Activated naive CD4-positive, alpha-beta T cell treated with anti-CD3 and anti-CD28 coated beads, Interleukin-2, amount 50 U/mL, for 16 hours (primary cell): ENCODE measurements at regions not wholly inside any gene's neighbourhood (a gene's known extent, or its start where the extent isn't known, plus 50 kb on each side); places are given as distances from the start of the nearest gene placed in this dataset.

Experiments
- DNase-seq: peaks from one replicate; pipeline ENCODE4 v3.0.0-alpha.2; 2020

GRCh38 chr13:62631619-62632018 lies 1216.0 kb upstream of the PCDH20 start:
- DNase-seq: no peak

DNA sequence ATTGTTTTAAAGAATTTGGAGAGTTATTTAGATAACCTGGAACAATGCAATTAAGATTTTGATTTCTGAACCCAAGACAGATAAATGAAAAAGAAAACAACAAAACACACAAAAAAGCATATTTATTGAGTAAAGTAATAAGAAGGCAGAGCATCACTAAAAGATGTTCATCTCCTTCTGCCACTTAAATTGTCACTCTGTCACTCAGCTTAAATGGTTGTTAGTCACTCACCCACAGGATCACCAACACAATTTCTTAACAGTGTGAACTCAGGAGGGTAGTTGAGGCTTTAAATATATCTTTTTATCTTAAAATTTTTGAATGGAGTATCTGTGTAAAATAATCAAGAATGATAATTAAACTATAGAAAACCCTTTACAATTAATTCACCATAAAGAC lies 1215.5 kb upstream of the PCDH20 start:
- no peak for DNase-seq

- no peak for DNase-seq
Observed at GRCh38 chr13:62629618-62630017, 1214.0 kb upstream of the PCDH20 start.

DNA sequence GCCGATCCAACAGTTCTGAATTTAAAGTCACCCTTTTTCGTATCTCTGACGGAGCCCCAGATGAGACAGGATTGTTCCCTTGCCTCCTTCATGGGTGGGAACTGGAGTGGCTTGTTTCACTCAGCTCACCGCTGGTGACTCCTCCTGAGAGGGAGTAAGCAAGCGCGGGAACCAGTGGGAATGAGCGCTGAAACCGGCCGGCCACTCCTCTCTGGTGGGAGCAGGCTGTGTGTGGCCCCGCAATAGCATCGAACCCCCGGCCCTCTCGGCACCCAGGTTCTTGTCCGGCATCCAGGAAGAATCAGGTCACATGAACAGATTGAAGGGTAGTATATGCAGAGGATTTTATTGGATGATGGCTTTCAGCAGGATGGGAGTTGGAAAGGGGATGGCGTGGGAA lies 1211.6 kb upstream of the PCDH20 start:
- no peak for DNase-seq

- DNase-seq: no peak
Observed at GRCh38 chr13:62626771-62627170, 1211.1 kb upstream of the PCDH20 start.

DNA sequence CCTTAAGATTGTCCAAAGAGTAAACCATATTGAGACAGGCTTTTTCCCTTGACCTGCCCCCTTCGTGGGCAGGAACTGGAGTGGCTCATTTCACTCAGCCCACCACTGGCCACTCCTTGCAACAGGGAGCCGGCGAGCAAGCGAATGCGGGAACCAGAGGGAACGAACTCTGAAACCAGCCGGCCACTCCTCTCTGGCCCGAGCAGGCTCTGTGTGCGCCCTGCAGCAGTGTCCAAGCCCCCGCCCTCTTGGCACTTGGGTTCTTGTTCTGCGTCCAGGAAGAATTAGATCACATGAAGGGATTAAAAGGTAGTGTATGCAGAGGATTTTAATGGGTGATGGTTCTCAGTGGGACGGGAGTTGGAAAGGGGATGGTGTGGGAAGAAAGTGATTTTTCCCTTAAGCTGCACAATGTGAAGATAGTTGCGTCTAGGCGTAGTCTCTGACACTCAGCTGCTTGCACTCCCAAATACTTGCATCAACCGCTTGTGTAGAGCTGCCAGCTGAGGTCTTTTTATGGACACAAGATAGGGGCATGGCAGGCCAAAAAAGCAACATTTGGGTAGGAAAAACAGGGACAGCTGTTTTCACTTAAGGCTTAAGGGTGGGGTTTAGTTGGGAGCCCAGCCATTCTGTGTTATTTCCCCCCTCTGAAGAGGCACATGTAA lies 1209.7 kb upstream of the PCDH20 start:
- no peak for DNase-seq

DNA sequence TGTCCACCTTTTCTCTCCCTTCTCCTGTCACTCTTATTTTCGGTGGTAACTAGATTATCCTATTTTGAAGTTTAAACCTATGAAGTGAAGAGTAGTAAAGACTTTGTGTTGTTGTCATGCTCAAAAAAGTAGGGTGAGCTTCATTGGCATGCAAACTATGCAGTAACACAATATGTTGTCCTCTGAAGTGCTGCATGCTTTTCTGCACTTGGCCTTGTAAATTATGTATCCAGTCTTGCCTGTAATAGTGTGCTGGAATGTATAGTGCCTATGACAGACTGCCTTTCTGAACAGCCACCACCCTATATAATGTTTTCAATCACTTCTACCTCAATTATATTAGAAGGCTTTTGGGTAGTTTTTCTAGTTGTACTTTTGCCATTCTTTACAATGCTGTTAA lies 1198.2 kb upstream of the PCDH20 start:
- no peak for DNase-seq

GRCh38 chr13:62611343-62611742 lies 1195.7 kb upstream of the PCDH20 start:
- no peak for DNase-seq

DNA sequence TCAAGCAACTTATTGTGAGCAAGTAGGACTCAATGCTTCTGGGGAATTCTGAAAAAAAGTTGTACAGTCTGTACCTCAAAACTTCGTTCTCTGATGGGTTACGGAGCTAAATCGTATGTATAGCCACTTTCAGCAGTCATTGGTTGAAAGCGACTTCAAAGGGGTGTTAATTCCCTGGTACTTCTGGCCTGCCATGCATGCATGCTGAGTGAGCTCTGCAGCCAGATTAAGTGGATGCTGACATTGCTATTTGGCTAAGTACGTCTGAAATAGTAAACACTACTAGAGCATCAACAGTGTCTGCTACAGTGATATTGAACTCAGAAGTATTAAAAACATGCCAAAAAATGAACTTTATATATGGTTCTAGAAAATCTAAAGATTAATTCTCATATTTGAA lies 1183.1 kb upstream of the PCDH20 start:
- no peak for DNase-seq

- DNase-seq: no peak
Observed at GRCh38 chr13:62595976-62596375, 1180.3 kb upstream of the PCDH20 start.

- no peak for DNase-seq
Observed at GRCh38 chr13:62593804-62594203, 1178.2 kb upstream of the PCDH20 start.

DNA sequence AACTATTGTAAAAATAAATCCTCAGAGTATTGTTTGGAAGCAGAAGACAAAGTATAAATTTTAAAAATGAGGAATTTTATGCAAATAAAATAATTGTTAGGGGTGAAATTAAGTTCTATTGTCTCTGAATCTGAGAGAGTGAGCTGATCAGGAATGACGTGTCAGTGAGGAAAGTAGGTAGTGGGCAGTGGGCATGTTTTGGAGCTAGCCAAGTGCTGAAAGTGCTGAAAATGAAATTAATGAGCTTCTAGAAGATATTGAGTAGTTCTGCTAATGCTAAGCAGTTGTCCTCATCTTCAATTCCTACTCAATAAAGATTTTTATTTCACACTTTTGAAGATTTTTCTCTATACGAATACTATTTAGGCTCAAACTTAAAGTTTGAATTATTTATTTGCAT lies 1167.8 kb upstream of the PCDH20 start:
- DNase-seq: no peak

- DNase-seq: no peak
Observed at GRCh38 chr13:62578402-62578801, 1162.8 kb upstream of the PCDH20 start.

GRCh38 chr13:62564770-62565169 lies 1149.1 kb upstream of the PCDH20 start:
- no peak for DNase-seq

DNA sequence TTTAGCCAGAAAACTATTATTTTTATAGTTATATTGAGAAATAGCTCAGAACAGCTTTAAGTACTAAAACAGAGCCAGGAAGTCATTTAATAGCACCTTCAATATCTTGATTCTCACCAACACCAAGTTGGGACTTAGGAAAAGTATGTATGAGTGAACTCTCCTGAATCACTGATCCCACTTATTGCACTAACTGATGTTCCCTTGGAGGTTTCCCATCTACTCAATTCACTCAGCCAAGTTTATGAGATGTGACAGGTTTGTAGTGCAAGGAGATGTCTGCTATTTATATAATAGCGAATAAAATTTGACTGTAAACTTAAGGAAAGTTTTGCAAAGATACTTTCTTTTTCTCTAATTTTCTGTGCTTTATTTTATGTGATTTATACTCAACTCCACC lies 1147.6 kb upstream of the PCDH20 start:
- no peak for DNase-seq

DNA sequence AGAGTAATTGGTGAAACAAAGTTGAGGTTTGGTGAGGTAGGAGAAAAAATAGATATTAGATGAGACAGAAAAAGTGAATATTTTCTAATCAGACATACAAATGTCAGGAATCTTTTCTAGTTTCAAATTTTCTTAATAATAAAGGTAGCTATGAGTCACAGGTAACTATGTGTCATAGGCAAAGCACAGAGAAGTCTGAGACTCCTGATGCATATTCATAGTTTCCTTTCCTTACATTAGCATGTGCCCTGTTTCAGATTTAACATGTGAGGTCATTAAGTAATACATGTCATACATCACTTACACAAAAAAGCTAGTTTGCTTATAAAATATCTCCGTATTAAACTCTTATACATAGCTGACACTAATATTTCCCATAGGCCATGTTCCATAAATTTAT lies 1141.3 kb upstream of the PCDH20 start:
- no peak for DNase-seq

- DNase-seq: no peak
Observed at GRCh38 chr13:62551588-62551987, 1135.9 kb upstream of the PCDH20 start.

- no peak for DNase-seq
Observed at GRCh38 chr13:62544928-62545327, 1129.3 kb upstream of the PCDH20 start.

DNA sequence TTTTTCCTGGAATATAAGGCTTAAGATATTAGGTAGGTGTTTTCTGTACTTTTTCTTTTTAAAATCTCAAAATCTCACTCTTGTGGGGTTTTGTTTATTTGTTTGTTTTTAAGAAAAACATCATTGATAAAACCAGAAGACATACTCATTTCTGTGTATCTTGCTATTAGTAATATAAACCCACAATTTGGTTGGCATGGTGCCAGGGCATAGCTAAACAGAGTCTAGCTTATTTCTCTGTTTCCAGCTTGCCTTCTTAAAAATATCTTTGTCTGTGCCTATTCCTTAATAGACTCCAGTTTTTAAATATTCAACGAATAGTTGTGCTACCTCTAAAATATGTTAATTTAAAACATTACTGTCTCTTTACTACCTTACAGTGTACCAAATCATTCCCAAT lies 1121.9 kb upstream of the PCDH20 start:
- no peak for DNase-seq

DNA sequence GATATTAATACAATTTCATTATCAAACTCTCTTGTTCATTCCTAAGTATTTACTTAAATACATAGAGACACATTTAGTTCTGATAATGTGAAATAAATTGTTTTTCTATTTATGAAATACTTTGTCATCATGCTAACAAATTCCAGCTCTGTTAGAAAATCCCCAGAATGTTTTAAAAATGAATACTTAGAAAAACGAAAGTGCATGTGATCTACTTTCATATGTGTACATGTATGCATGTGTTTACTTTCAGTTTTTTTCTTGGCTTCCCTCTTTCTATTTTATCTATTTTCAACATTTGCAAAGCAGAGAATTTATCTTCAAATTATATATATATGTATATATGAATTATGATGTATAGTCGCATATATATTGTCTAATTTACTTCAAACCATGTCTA lies 1110.0 kb upstream of the PCDH20 start:
- no peak for DNase-seq

- no peak for DNase-seq
Observed at GRCh38 chr13:62524498-62524897, 1108.8 kb upstream of the PCDH20 start.

DNA sequence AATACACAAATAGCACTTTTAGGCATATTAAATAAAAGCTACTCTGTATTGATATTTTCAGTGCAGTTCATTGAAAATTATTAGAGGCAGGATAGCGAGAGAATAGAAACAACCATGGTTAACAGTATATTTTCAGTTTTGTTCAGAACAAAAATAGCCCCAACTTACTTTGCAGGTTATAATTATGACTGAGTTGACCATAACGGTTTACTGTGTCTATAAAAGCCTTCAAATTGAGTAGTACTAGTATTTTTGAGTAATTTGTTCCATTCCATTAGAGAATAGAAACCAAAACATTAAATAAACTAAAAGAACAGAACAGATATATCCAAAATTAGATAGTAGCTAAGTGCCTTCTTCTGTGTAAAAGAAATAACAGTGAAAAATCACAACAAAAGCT lies 1108.4 kb upstream of the PCDH20 start:
- DNase-seq: no peak

GRCh38 chr13:62512194-62513141 lies 1096.8 kb upstream of the PCDH20 start:
- DNase-seq: no peak

DNA sequence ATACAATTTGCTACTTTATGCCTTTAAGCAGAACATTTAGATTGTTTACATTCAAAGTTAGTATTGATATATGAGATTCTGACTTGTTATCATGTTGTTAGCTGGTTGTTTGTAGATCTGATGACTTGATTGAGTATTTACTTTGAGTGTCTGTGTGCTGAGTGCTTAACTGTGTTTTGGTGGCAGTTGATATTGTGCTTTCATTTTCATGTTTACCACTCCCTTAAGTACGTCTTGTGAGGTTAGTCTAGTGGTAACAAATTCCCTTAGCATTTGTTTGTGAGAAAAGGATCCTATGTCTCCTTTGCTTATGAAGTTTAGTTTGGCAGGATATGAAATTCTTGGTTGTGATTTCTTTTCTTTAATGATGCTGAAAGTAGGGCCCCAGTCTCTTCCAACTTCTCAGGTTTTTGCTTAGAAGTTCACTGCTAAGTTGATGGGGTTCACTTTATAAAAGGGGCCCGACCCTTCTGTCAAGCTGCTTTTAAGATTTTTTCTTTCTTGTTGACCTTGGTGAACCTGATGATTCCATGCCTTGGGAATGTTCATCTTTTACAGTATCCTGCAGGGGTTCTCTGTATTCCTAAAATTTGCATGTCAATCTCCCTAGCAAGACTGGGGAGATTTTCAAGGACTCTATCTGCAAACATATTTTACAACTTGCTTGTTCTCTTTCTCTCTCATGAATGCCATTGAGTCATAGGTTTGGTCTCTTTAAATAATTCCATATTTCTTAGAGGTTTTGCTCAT lies 1095.4 kb upstream of the PCDH20 start:
- DNase-seq: no peak
